Keratinocyte (primary cell): ENCODE measurements at regions not wholly inside any gene's neighbourhood (a gene's known extent, or its start where the extent isn't known, plus 50 kb on each side); places are given as distances from the start of the nearest gene placed in this dataset.

Experiments
- CTCF ChIP-seq, 3 experiments: IDR thresholded peaks in 1 of 3; conservative IDR thresholded peaks in 1 of 3; optimal IDR thresholded peaks in 1 of 3; 2 replicates in 2 of 3; 3 replicates in 1 of 3; pipeline versions ENCODE3 to v1.5.1; 2011; ENCODE audit warnings: low read length in 3 of 3, mild to moderate bottlenecking in 3 of 3, moderate library complexity in 2 of 3, control low read depth in 1 of 3, inconsistent platforms in 1 of 3; ENCODE audit not compliant: insufficient read depth in 2 of 3; ENCODE audit errors: extremely low read depth in 1 of 3
- EZH2 ChIP-seq: IDR thresholded peaks from one replicate; pipeline ENCODE4 v1.6.1; 2012; ENCODE audit warnings: inconsistent platforms, mild to moderate bottlenecking, low read length, moderate library complexity

- no peak for TF ChIP-seq CTCF (optimal IDR thresholded peaks at IDR 0.05 in 1 of 3, IDR thresholded peaks at IDR 0.05 in 1 of 3, conservative IDR thresholded peaks at IDR 0.05 in 1 of 3; ENCODE audit: extremely low read depth in 1 of 3, insufficient read depth in 2 of 3, low read length in 3 of 3)
- no peak for TF ChIP-seq EZH2
These were observed 273.7 kb upstream of the AJAP1 start for GRCh38 chr1:4380564-4381168.
